ENCODE measurements at regions not wholly inside any gene's neighbourhood (a gene's known extent, or its start where the extent isn't known, plus 50 kb on each side); places are given as distances from the start of the nearest gene placed in this dataset.

GRCh38 chr1:90347366-90347765 lies 352.5 kb downstream of the ZNF326 start:
- Histone ChIP-seq H2AFZ (ENCODE audit: low read depth, low read length) (no peak overlapping the region), H3K79me2 (ENCODE audit: control insufficient read depth, insufficient read depth, low read length) (no peaks in the 10 kb centered on the region), H3K9me3 (replicated peaks; ENCODE audit: control insufficient read depth, insufficient read depth, low read length) (no peaks in the 10 kb centered on the region), H3K36me3 (ENCODE audit: control insufficient read depth in 2 of 2, extremely low read depth in 1 of 2, insufficient read depth in 2 of 2, low read length in 2 of 2) (no peaks in the 10 kb centered on the region), H3K9ac (replicated peaks; ENCODE audit: extremely low read depth, insufficient read depth, low read length) (no peak overlapping the region), H3K4me2 (ENCODE audit: insufficient read depth, low read length) (no peak overlapping the region), H3K4me3 (replicated peaks in 1 of 3; ENCODE audit: insufficient read depth in 1 of 3, low read depth in 1 of 3, low read length in 3 of 3) (no peak overlapping the region), H3K4me1 (ENCODE audit: control insufficient read depth, extremely low read depth, insufficient read depth, low read length) (no peaks in the 10 kb centered on the region), H3K9me1 (replicated peaks; ENCODE audit: control insufficient read depth, extremely low read depth, insufficient read depth, low read length) (no peaks in the 10 kb centered on the region), H3K27me3 (ENCODE audit: control insufficient read depth in 2 of 2, insufficient read depth in 2 of 2, low read length in 2 of 2) (no peaks in the 10 kb centered on the region), H3K27ac (ENCODE audit: insufficient read depth, low read depth, low read length) (no peak overlapping the region), H4K20me1 (replicated peaks; ENCODE audit: control insufficient read depth, extremely low read depth, insufficient read depth, low read length) (no peaks in the 10 kb centered on the region)
- dilution Hi-C loops (cut with MboI; ENCODE audit: extremely low pct_ligation_motif_present, low sequenced_read_pairs) (no loop called here), intact Hi-C loops (cut with micrococcal nuclease) (no loop called here)
- no peak for DNase-seq (ENCODE audit: low read depth, low spot score)
- FAIRE-seq = no peak
- ChIA-PET POLR2A (no interaction called here), CTCF (interaction anchor here (1.2 kb wide), 1 partner anchor 12 kb away, joined by 4 read pairs; no protein-coding TSS in a partner anchor)
- BruUV-seq (replicated peaks) = no TSS peak
- no peak for TF ChIP-seq MYC (IDR thresholded peaks at IDR 0.05; ENCODE audit: low read depth, low read length)
- no peak for TF ChIP-seq FOS (IDR thresholded peaks at IDR 0.05; ENCODE audit: borderline replicate concordance, insufficient read depth, low read length)
- no peak for TF ChIP-seq GATA2 (IDR thresholded peaks at IDR 0.05; ENCODE audit: insufficient read depth, insufficient read length, low read depth, low read length)
- TF ChIP-seq EZH2 (IDR thresholded peaks at IDR 0.05; ENCODE audit: borderline replicate concordance, low read depth, low read length, severe bottlenecking) = no peak
- no peak for TF ChIP-seq JUN (IDR thresholded peaks at IDR 0.05; ENCODE audit: borderline replicate concordance, insufficient read depth, insufficient read length, low read depth)
- no peak for TF ChIP-seq MAX (IDR thresholded peaks at IDR 0.05; ENCODE audit: insufficient read depth, insufficient read length)
- TF ChIP-seq POLR2AphosphoS5 (IDR thresholded peaks at IDR 0.05; ENCODE audit: insufficient read depth, low read depth, low read length) = no peak
- no peak for TF ChIP-seq CTCF (IDR thresholded peaks at IDR 0.05; ENCODE audit: extremely low read depth in 1 of 2, insufficient read depth in 1 of 2, low read depth in 1 of 2, low read length in 2 of 2)
- TF ChIP-seq POLR2A (IDR thresholded peaks at IDR 0.05; ENCODE audit: low read depth, low read length) = no peak

Data from endothelial cell of umbilical vein (primary cell).